Sigmoid colon (tissue), 6 donors: ENCODE measurements at regions not wholly inside any gene's neighbourhood (a gene's known extent, or its start where the extent isn't known, plus 50 kb on each side); places are given as distances from the start of the nearest gene placed in this dataset.

Experiments used
- DNase-seq: peaks from one replicate; pipeline ENCODE4 v3.0.0-alpha.2; 2019
- H3K27ac ChIP-seq, 4 donors: fragments of 200-600 bp; sonication (generic); one replicate each; pipeline ENCODE4 v1.5.1; 2016 to 2019; ENCODE audit warnings: mild to moderate bottlenecking in 1 of 4
- H3K27me3 ChIP-seq, 3 donors: fragments of 200-600 bp; sonication (generic); one replicate each; pipeline ENCODE4 v1.5.1; 2019; ENCODE audit warnings: mild to moderate bottlenecking in 1 of 3
- H3K36me3 ChIP-seq, 4 donors: fragments of 200-600 bp; sonication (generic); one replicate each; pipeline ENCODE4 v1.5.1; 2016 to 2019
- H3K4me1 ChIP-seq, 4 donors: fragments of 200-600 bp; sonication (generic); one replicate each; pipeline ENCODE4 v1.5.1; 2017 to 2019
- H3K4me3 ChIP-seq, 4 donors: fragments of 200-600 bp; sonication (generic); one replicate each; pipeline ENCODE4 v1.5.1; 2017 to 2019; ENCODE audit warnings: mild to moderate bottlenecking in 2 of 4, moderate library complexity in 1 of 4
- H3K9me3 ChIP-seq, 4 donors: fragments of 200-600 bp in 3 of 4; sonication (generic) in 3 of 4; one replicate each; pipeline versions ENCODE4 v1.5.1 to v1.6.1; 2013 to 2019
- EP300 ChIP-seq, 4 donors: sonication (generic); formaldehyde crosslinking; IDR thresholded peaks; one replicate each; pipeline ENCODE4 v1.6.1; 2017; ENCODE audit warnings: antibody characterized with exemption in 4 of 4
- POLR2A ChIP-seq, 2 donors: fragments of 450-650 bp; IDR thresholded peaks; one replicate each; pipeline ENCODE4 v1.6.1; 2016; ENCODE audit warnings: antibody characterized with exemption in 2 of 2, mild to moderate bottlenecking in 2 of 2, moderate library complexity in 2 of 2
- POLR2AphosphoS5 ChIP-seq, 4 donors: sonication (generic); formaldehyde crosslinking; IDR thresholded peaks; one replicate each; pipeline ENCODE4 v1.6.1; 2017; ENCODE audit warnings: antibody characterized with exemption in 4 of 4
- WGBS, 2 donors: extraction: QIAGEN DNeasy Blood & Tissue Kit; methylation state at CpG; one replicate each; pipeline ENCODE4 v1.1.7; 2013; 5-methylcytosine and 5-hydroxymethylcytosine counted together
- intact Hi-C: fragments of 100-400 bp; cut with DNase I; formaldehyde crosslinking; loops from one replicate; pipeline ENCODE4 v1.15.1; 2023
- TF ChIP-seq, protein P1 (sequence below), 4 experiments: fragments of 450-650 bp in 3 of 4; fragments of 200-600 bp in 1 of 4; IDR thresholded peaks; one replicate each; pipeline ENCODE4 v1.5.1; 2016 to 2019; ENCODE audit warnings: antibody characterized with exemption in 4 of 4, mild to moderate bottlenecking in 3 of 4, moderate library complexity in 2 of 4
- donor health status: healthy with polysubstance abuse.
- donor health status: healthy.

DNA sequence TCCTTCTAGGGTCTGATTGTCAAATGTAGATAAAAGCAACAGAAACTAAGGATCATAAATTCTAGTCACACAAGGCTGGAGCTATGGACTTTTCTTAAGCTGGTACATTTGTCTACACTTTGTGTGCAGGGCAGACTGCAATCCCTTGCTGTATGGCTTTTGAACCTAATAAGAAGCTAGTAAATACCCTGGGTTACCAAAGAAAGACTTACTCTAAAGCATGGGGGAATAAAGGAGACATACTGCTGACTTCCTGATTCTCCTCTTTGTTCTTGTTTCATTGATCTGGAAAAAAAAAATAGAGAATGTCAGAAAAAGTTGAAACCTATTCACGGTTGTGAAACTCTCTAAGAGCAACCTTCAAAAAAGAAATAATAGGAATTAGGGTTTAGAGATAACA lies 216.6 kb upstream of the TLL1 start:
- no peak for DNase-seq
- no peaks in the 10 kb centered on the region for H3K36me3 ChIP-seq
- intact Hi-C loops = no loop called here
- no peaks in the 10 kb centered on the region for H3K4me1 ChIP-seq
- no peak overlapping the region for H3K27ac ChIP-seq
- TF ChIP-seq, protein P1, sequence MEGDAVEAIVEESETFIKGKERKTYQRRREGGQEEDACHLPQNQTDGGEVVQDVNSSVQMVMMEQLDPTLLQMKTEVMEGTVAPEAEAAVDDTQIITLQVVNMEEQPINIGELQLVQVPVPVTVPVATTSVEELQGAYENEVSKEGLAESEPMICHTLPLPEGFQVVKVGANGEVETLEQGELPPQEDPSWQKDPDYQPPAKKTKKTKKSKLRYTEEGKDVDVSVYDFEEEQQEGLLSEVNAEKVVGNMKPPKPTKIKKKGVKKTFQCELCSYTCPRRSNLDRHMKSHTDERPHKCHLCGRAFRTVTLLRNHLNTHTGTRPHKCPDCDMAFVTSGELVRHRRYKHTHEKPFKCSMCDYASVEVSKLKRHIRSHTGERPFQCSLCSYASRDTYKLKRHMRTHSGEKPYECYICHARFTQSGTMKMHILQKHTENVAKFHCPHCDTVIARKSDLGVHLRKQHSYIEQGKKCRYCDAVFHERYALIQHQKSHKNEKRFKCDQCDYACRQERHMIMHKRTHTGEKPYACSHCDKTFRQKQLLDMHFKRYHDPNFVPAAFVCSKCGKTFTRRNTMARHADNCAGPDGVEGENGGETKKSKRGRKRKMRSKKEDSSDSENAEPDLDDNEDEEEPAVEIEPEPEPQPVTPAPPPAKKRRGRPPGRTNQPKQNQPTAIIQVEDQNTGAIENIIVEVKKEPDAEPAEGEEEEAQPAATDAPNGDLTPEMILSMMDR (IDR thresholded peaks at IDR 0.05) = no peak
- H3K9me3 ChIP-seq = peaks cover 0 to 5% (median 3%) of the 10 kb centered on the region in 4 donors
- H3K27me3 ChIP-seq = no peaks in the 10 kb centered on the region
- no peak overlapping the region for H3K4me3 ChIP-seq
- 44 to 59% methylated on average over 1 of the region's 1 CpG for WGBS, 2 donors

DNA sequence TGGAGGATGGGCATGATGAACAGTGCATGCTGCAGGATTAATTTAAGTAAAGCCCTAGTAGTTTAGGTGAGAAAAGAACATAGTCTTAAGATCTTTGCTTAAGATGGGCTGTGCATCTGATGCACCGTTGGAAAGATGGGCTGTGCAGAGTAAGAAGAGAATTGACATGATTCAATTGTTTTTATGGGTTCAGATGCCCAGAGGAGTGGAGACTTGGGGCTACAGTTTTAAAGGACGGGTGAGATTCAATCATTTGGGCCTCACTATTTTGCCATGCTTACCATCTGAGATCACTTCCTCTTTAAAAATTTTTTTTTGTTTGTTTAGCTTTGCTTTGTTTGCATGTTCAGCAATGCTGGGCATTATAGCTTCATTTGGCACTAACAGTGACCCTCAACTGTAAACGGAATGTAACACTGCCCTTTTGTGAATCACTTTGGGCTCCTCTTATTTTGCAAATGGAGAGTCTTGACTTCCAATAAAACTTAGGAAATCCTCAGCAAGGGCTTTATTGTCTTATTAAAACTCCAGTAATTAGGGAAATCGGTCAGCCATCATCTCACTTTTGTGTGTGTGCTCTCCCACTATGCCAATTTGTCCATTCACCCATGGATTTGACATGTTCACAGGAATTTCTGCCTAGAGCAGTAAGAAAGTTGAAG lies 216.1 kb upstream of the TLL1 start:
- Histone ChIP-seq H3K27me3 (no peaks in the 10 kb centered on the region), H3K27ac (no peak overlapping the region), H3K4me1 (no peaks in the 10 kb centered on the region), H3K36me3 (no peaks in the 10 kb centered on the region), H3K9me3 (peaks cover 0 to 5% (median 3%) of the 10 kb centered on the region in 4 donors), H3K4me3 (no peak overlapping the region)
- DNase-seq = no peak
- TF ChIP-seq EP300 (IDR thresholded peaks at IDR 0.05) (no peak), POLR2A (IDR thresholded peaks at IDR 0.05) (no peak), POLR2AphosphoS5 (IDR thresholded peaks at IDR 0.05) (no peak)
- TF ChIP-seq, protein P1 (IDR thresholded peaks at IDR 0.05) = no peak
- 37 to 58% methylated on average over 4 of the region's 4 CpGs for WGBS, 2 donors
- intact Hi-C loops = no loop called here

DNA sequence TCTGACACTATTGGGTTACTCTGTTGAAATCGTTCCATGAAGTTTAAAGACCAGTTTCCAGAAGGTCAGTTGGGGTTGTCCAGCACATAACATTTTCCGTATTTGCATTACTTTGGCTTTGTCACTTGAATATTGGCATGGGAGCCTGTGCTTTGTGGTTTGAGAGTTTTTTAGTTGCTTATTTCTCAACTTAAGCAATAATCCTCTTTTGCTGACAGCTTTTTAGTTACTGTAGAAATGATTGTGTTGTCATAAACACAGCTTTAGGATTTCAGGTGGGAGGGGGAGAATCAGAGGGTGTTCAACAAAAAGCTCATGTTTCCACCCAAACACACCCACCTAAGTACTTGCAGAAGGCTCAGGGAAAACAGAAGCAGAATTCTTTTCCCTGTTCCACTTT lies 210.7 kb upstream of the TLL1 start:
- no peaks in the 10 kb centered on the region for H3K9me3 ChIP-seq
- WGBS, 2 donors = 71 to 72% methylated on average over 2 of the region's 2 CpGs
- intact Hi-C loops = no loop called here
- no peak for DNase-seq
- no peak overlapping the region for H3K27ac ChIP-seq
- no peaks in the 10 kb centered on the region for H3K36me3 ChIP-seq
- no peaks in the 10 kb centered on the region for H3K4me1 ChIP-seq
- H3K27me3 ChIP-seq = no peaks in the 10 kb centered on the region
- H3K4me3 ChIP-seq = no peak overlapping the region
- TF ChIP-seq EP300 (IDR thresholded peaks at IDR 0.05) (no peak), POLR2AphosphoS5 (IDR thresholded peaks at IDR 0.05) (no peak), POLR2A (IDR thresholded peaks at IDR 0.05) (no peak)
- TF ChIP-seq, protein P1 (IDR thresholded peaks at IDR 0.05) = no peak

DNA sequence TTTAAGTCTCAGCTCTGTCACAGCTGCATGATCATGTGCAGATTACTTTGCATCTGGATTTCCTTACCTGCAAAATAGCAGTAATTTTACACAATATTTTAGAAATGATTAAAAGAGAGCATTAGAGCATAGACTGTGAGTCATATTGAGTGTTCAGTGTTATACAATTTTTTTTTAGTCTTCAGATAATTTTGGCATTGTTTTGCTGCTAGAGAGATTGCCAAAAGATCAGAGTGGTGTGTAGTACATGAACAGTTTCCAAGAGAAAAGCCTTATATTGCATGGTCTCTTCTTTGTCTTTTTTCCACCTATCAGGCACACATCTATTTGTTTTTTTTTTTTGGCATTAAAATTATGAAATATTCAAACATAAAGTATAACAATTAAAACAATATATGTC lies 209.6 kb upstream of the TLL1 start:
- TF ChIP-seq, protein P1 (IDR thresholded peaks at IDR 0.05) = no peak
- TF ChIP-seq POLR2A (IDR thresholded peaks at IDR 0.05) = no peak
- no peak for TF ChIP-seq POLR2AphosphoS5 (IDR thresholded peaks at IDR 0.05)
- no peak for TF ChIP-seq EP300 (IDR thresholded peaks at IDR 0.05)
- no peaks in the 10 kb centered on the region for H3K4me1 ChIP-seq
- H3K27me3 ChIP-seq = no peaks in the 10 kb centered on the region
- no peak for DNase-seq
- no peaks in the 10 kb centered on the region for H3K36me3 ChIP-seq
- intact Hi-C loops = no loop called here
- H3K4me3 ChIP-seq = no peak overlapping the region
- no peaks in the 10 kb centered on the region for H3K9me3 ChIP-seq
- no peak overlapping the region for H3K27ac ChIP-seq

DNA sequence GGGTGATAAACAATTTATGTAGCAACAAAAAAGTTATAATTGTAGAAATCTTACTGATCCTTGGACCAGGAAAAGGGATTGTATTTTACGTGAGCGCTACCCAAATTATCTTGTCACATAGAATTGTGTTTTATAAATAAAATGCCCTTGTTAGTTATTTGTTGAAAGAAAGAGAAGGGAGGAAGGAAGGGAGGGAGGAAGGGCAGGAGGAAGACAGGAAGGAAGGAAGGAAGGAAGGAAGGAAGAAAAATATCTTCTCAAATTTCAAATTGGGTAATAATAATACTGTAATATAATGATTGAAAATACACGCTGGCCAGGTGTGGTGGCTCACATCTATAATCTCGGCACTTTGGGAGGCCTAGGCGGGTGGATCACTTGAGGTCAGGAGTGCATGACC lies 206.2 kb upstream of the TLL1 start:
- H3K9me3 ChIP-seq = no peaks in the 10 kb centered on the region
- H3K4me1 ChIP-seq = no peaks in the 10 kb centered on the region
- WGBS, 2 donors = 84 to 91% methylated on average over 5 of the region's 5 CpGs
- intact Hi-C loops = no loop called here
- no peak for DNase-seq
- TF ChIP-seq POLR2AphosphoS5 (IDR thresholded peaks at IDR 0.05) (no peak), EP300 (IDR thresholded peaks at IDR 0.05) (no peak), POLR2A (IDR thresholded peaks at IDR 0.05) (no peak)
- TF ChIP-seq, protein P1 (IDR thresholded peaks at IDR 0.05) = no peak
- H3K27me3 ChIP-seq = no peaks in the 10 kb centered on the region
- no peak overlapping the region for H3K27ac ChIP-seq
- no peaks in the 10 kb centered on the region for H3K36me3 ChIP-seq
- H3K4me3 ChIP-seq = no peak overlapping the region
